Gastrocnemius medialis (tissue), 4 donors: ENCODE measurements at regions not wholly inside any gene's neighbourhood (a gene's known extent, or its start where the extent isn't known, plus 50 kb on each side); places are given as distances from the start of the nearest gene placed in this dataset.

Source experiments
- ATAC-seq, 2 donors: fragments of 150-250 bp; one replicate each; pipeline ENCODE4 v1.9.1; 2016
- DNase-seq, 2 donors: peaks; one replicate each; pipeline ENCODE4 v3.0.0-alpha.2; 2019
- H3K27ac ChIP-seq, 4 donors: fragments of 200-600 bp; sonication (generic); 1 replicate in 1 of 4; 2 replicates in 3 of 4; pipeline ENCODE4 v1.5.1; 2016 to 2018; ENCODE audit warnings: mild to moderate bottlenecking in 2 of 4, moderate library complexity in 1 of 4
- H3K27me3 ChIP-seq, 3 donors: fragments of 200-600 bp; sonication (generic) in 2 of 3; 1 replicate in 1 of 3; 2 replicates in 2 of 3; pipeline versions ENCODE4 v1.5.1 to v1.6.0; 2016 to 2019; ENCODE audit warnings: mild to moderate bottlenecking in 1 of 3, moderate library complexity in 1 of 3
- H3K36me3 ChIP-seq, 2 donors: fragments of 200-600 bp; sonication (generic) in 1 of 2; one replicate each; pipeline ENCODE4 v1.5.1; 2017 to 2018
- H3K4me1 ChIP-seq, 2 donors: fragments of 200-600 bp; sonication (generic) in 1 of 2; one replicate each; pipeline ENCODE4 v1.5.1; 2016 to 2017; ENCODE audit warnings: mild to moderate bottlenecking in 2 of 2
- H3K4me3 ChIP-seq, 4 donors: fragments of 200-600 bp; sonication (generic) in 3 of 4; 1 replicate in 1 of 4; 2 replicates in 3 of 4; pipeline ENCODE4 v1.5.1; 2016 to 2019; ENCODE audit warnings: mild to moderate bottlenecking in 2 of 4
- H3K9me3 ChIP-seq, 3 donors: fragments of 200-600 bp; sonication (generic) in 2 of 3; 1 replicate in 1 of 3; 2 replicates in 2 of 3; pipeline ENCODE4 v1.5.1; 2016 to 2019
- CTCF ChIP-seq, 5 experiments: fragments of 450-650 bp in 3 of 5; fragments of 200-600 bp in 2 of 5; sonication (generic) in 2 of 5; IDR thresholded peaks in 4 of 5; conservative IDR thresholded peaks in 1 of 5; 1 replicate in 4 of 5; 2 replicates in 1 of 5; pipeline ENCODE4 v1.5.1; 2016 to 2019; ENCODE audit warnings: antibody characterized with exemption in 5 of 5, mild to moderate bottlenecking in 3 of 5, moderate library complexity in 3 of 5
- POLR2A ChIP-seq, 2 donors: fragments of 450-650 bp; IDR thresholded peaks; one replicate each; pipeline ENCODE4 v1.6.1; 2017; ENCODE audit warnings: antibody characterized with exemption in 2 of 2, mild to moderate bottlenecking in 2 of 2, moderate library complexity in 2 of 2
- in situ Hi-C, 4 donors: fragments of 200-750 bp; cut with MboI; loops; one replicate each; pipeline versions ENCODE4 v1.15.0 to v1.8.0; 2017; ENCODE audit warnings: low sequenced_read_pairs in 4 of 4
- intact Hi-C: fragments of 100-400 bp; cut with DNase I; formaldehyde crosslinking; loops from one replicate; pipeline ENCODE4 v1.15.1; 2023; ENCODE audit warnings: low total_unique reads

GRCh38 chr6:23250556-23250955 lies 681.2 kb downstream of the HDGFL1 start:
- no peak overlapping the region for H3K4me3 ChIP-seq
- H3K36me3 ChIP-seq, result no peaks in the 10 kb centered on the region
- ATAC-seq (no peak), DNase-seq (no peak)
- H3K4me1 ChIP-seq, result no peaks in the 10 kb centered on the region
- no peaks in the 10 kb centered on the region for H3K27me3 ChIP-seq
- H3K9me3 ChIP-seq, result no peaks in the 10 kb centered on the region
- no peak overlapping the region for H3K27ac ChIP-seq
- in situ Hi-C loops, result no loop called here
- TF ChIP-seq CTCF (IDR thresholded peaks at IDR 0.05 in 4 of 5, conservative IDR thresholded peaks at IDR 0.05 in 1 of 5), result no peak
- TF ChIP-seq POLR2A (IDR thresholded peaks at IDR 0.05), result no peak
- intact Hi-C loops, result no loop called here

- intact Hi-C loops (no loop called here), in situ Hi-C loops (no loop called here)
- Histone ChIP-seq H3K27me3 (no peaks in the 10 kb centered on the region), H3K36me3 (no peaks in the 10 kb centered on the region), H3K9me3 (no peaks in the 10 kb centered on the region), H3K27ac (no peak overlapping the region), H3K4me3 (no peak overlapping the region), H3K4me1 (no peaks in the 10 kb centered on the region)
- ATAC-seq, result no peak
- no peak for DNase-seq
- no peak for TF ChIP-seq POLR2A (IDR thresholded peaks at IDR 0.05)
- no peak for TF ChIP-seq CTCF (IDR thresholded peaks at IDR 0.05 in 4 of 5, conservative IDR thresholded peaks at IDR 0.05 in 1 of 5)
These were observed 693.5 kb downstream of the HDGFL1 start for GRCh38 chr6:23262864-23263263.

- no peak for TF ChIP-seq POLR2A (IDR thresholded peaks at IDR 0.05)
- TF ChIP-seq CTCF (IDR thresholded peaks at IDR 0.05 in 4 of 5, conservative IDR thresholded peaks at IDR 0.05 in 1 of 5), result no peak
- H3K36me3 ChIP-seq, result no peaks in the 10 kb centered on the region
- no peaks in the 10 kb centered on the region for H3K27me3 ChIP-seq
- ATAC-seq (no peak), DNase-seq (no peak)
- intact Hi-C loops (no loop called here), in situ Hi-C loops (no loop called here)
- no peaks in the 10 kb centered on the region for H3K9me3 ChIP-seq
- H3K4me3 ChIP-seq, result no peak overlapping the region
- H3K4me1 ChIP-seq, result no peaks in the 10 kb centered on the region
- H3K27ac ChIP-seq, result no peak overlapping the region
These were observed 695.9 kb downstream of the HDGFL1 start for GRCh38 chr6:23265270-23265669.

GRCh38 chr6:23266536-23266935 lies 697.2 kb downstream of the HDGFL1 start:
- no peak for DNase-seq
- no peak overlapping the region for H3K4me3 ChIP-seq
- no peaks in the 10 kb centered on the region for H3K4me1 ChIP-seq
- in situ Hi-C loops, result no loop called here
- H3K9me3 ChIP-seq, result no peaks in the 10 kb centered on the region
- ATAC-seq, result no peak
- intact Hi-C loops, result no loop called here
- TF ChIP-seq POLR2A (IDR thresholded peaks at IDR 0.05), result no peak
- no peak for TF ChIP-seq CTCF (IDR thresholded peaks at IDR 0.05 in 4 of 5, conservative IDR thresholded peaks at IDR 0.05 in 1 of 5)
- no peaks in the 10 kb centered on the region for H3K36me3 ChIP-seq
- H3K27me3 ChIP-seq, result no peaks in the 10 kb centered on the region
- H3K27ac ChIP-seq, result no peak overlapping the region

- no peaks in the 10 kb centered on the region for H3K36me3 ChIP-seq
- H3K4me3 ChIP-seq, result no peak overlapping the region
- in situ Hi-C loops, result no loop called here
- no peak overlapping the region for H3K27ac ChIP-seq
- ATAC-seq (no peak), DNase-seq (no peak)
- TF ChIP-seq POLR2A (IDR thresholded peaks at IDR 0.05) (no peak), CTCF (IDR thresholded peaks at IDR 0.05 in 4 of 5, conservative IDR thresholded peaks at IDR 0.05 in 1 of 5) (no peak)
- H3K9me3 ChIP-seq, result no peaks in the 10 kb centered on the region
- intact Hi-C loops, result no loop called here
- no peaks in the 10 kb centered on the region for H3K4me1 ChIP-seq
- H3K27me3 ChIP-seq, result no peaks in the 10 kb centered on the region
These were observed 698.3 kb downstream of the HDGFL1 start for GRCh38 chr6:23267651-23268050.
